Body of pancreas (tissue), 4 donors: ENCODE measurements at regions not wholly inside any gene's neighbourhood (a gene's known extent, or its start where the extent isn't known, plus 50 kb on each side); places are given as distances from the start of the nearest gene placed in this dataset.

Experiments used
- POLR2A ChIP-seq, 3 donors: fragments of 450-650 bp; IDR thresholded peaks; one replicate each; pipeline ENCODE4 v1.6.1; 2016; ENCODE audit warnings: antibody characterized with exemption in 3 of 3, mild to moderate bottlenecking in 2 of 3
- TF ChIP-seq, protein P1 (sequence below), 7 experiments: fragments of 450-650 bp in 4 of 7; fragments of 200-600 bp in 3 of 7; sonication (generic) in 3 of 7; IDR thresholded peaks; one replicate each; pipeline ENCODE4 v1.5.1; 2016 to 2019; ENCODE audit warnings: antibody characterized with exemption in 7 of 7

DNA sequence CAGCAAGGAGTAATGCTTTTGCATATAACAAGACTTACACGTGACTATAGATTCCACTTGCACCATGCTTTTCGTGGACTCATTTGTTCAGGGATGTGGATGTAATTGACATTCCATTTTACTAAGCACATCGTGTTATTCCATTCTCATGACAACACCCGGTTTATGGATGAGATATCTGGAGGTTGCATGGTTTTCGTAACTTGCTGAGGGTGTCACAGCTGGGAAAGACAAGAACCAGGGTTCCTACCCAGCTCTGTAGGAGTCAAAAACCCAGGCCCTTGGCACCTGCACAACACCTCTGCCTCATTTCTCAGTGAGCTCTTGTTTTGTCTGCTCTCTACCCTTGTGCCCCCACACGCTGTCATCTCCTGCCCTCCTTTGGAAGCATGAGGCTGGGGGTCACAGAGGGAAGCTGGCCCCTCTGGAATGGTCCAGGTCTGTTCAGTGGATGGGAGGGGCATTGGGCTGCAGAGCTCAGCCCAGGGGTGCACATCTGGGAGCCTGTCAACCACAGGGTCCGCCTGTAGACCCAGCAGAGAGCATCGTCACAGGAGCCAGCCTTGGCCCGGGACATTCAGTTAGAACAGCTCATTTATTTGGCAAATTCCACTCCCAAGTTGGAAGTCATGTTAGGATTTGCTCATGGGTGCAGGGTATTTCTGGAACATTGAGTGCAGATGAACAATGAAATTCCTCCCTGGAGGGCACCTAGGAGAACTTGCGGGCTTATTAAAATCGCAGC is 120.1 kb upstream of the TWIST2 start:
- TF ChIP-seq, protein P1, sequence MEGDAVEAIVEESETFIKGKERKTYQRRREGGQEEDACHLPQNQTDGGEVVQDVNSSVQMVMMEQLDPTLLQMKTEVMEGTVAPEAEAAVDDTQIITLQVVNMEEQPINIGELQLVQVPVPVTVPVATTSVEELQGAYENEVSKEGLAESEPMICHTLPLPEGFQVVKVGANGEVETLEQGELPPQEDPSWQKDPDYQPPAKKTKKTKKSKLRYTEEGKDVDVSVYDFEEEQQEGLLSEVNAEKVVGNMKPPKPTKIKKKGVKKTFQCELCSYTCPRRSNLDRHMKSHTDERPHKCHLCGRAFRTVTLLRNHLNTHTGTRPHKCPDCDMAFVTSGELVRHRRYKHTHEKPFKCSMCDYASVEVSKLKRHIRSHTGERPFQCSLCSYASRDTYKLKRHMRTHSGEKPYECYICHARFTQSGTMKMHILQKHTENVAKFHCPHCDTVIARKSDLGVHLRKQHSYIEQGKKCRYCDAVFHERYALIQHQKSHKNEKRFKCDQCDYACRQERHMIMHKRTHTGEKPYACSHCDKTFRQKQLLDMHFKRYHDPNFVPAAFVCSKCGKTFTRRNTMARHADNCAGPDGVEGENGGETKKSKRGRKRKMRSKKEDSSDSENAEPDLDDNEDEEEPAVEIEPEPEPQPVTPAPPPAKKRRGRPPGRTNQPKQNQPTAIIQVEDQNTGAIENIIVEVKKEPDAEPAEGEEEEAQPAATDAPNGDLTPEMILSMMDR (IDR thresholded peaks at IDR 0.05), result no peak
- no peak for TF ChIP-seq POLR2A (IDR thresholded peaks at IDR 0.05)
